Endothelial cell of umbilical vein (primary cell): ENCODE measurements at regions not wholly inside any gene's neighbourhood (a gene's known extent, or its start where the extent isn't known, plus 50 kb on each side); places are given as distances from the start of the nearest gene placed in this dataset.
A peak's percentile ranks its signal among the peaks of the same experiment; 100 is the strongest.

Experiments
- CTCF ChIP-seq, 2 donors: IDR thresholded peaks; 1 replicate in 1 of 2; 2 replicates in 1 of 2; pipeline ENCODE4 v1.5.1; 2011; ENCODE audit warnings: low read length in 2 of 2, mild to moderate bottlenecking in 2 of 2, moderate library complexity in 2 of 2, control low read depth in 1 of 2, inconsistent platforms in 1 of 2, low read depth in 1 of 2; ENCODE audit not compliant: insufficient read depth in 1 of 2; ENCODE audit errors: extremely low read depth in 1 of 2
- GATA2 ChIP-seq: IDR thresholded peaks from 2 replicates; pipeline ENCODE4 v1.7.0; 2011; ENCODE audit warnings: low read depth, mild to moderate bottlenecking, moderate library complexity, mixed read lengths, low read length; ENCODE audit not compliant: insufficient read length, insufficient read depth
- POLR2A ChIP-seq: IDR thresholded peaks from 2 replicates; pipeline ENCODE4 v1.6.1; 2012; ENCODE audit warnings: low read depth, mild to moderate bottlenecking, control low read depth, low read length
- POLR2AphosphoS5 ChIP-seq: IDR thresholded peaks from 2 replicates; pipeline ENCODE4 v1.6.1; 2012; ENCODE audit warnings: low read depth, mild to moderate bottlenecking, control low read depth, low read length, moderate library complexity; ENCODE audit not compliant: insufficient read depth

GRCh38 chr4:123893011-123893981 is 496.7 kb downstream of the SPRY1 start:
- TF ChIP-seq POLR2AphosphoS5 (no peak), CTCF (IDR thresholded peaks at IDR 0.05; ENCODE audit: extremely low read depth in 1 of 2, insufficient read depth in 1 of 2, low read depth in 1 of 2, low read length in 2 of 2) (no peak), POLR2A (peak; percentile 43), GATA2 (peak; percentile 94)
